GM23248 (cell line): ENCODE measurements at regions not wholly inside any gene's neighbourhood (a gene's known extent, or its start where the extent isn't known, plus 50 kb on each side); places are given as distances from the start of the nearest gene placed in this dataset.
A peak's percentile ranks its signal among the peaks of the same experiment; 100 is the strongest.

Experiments used
- DNase-seq: peaks from one replicate; pipeline ENCODE4 v3.0.0-alpha.2; 2015
- H2AFZ ChIP-seq: fragments of 200-600 bp; sonication (generic); 2 replicates; pipeline ENCODE4 v1.6.1; 2016; ENCODE audit warnings: antibody characterized with exemption
- H3F3A ChIP-seq: fragments of 200-600 bp; sonication (generic); 2 replicates; pipeline ENCODE4 v1.6.1; 2016; ENCODE audit warnings: mild to moderate bottlenecking, antibody characterized with exemption, mixed run types; ENCODE audit not compliant: insufficient read depth
- H3K27ac ChIP-seq: fragments of 200-600 bp; sonication (generic); 2 replicates; pipeline ENCODE4 v1.5.1; 2016; ENCODE audit warnings: mild to moderate bottlenecking
- H3K27me3 ChIP-seq: fragments of 200-600 bp; sonication (generic); replicated peaks from 2 replicates; pipeline ENCODE4 v1.6.1; 2016; ENCODE audit warnings: mild to moderate bottlenecking; ENCODE audit not compliant: insufficient read depth
- H3K36me3 ChIP-seq: fragments of 200-600 bp; sonication (generic); 2 replicates; pipeline ENCODE4 v1.6.1; 2016; ENCODE audit warnings: low read depth, mild to moderate bottlenecking
- H3K4me1 ChIP-seq: fragments of 200-600 bp; sonication (generic); 2 replicates; pipeline ENCODE4 v1.6.1; 2016; ENCODE audit warnings: mild to moderate bottlenecking; ENCODE audit not compliant: insufficient read depth
- H3K4me2 ChIP-seq: fragments of 200-600 bp; sonication (generic); one replicate; pipeline ENCODE4 v1.6.1; 2016; ENCODE audit warnings: mild to moderate bottlenecking; ENCODE audit not compliant: unreplicated experiment
- H3K4me3 ChIP-seq: fragments of 200-600 bp; sonication (generic); 2 replicates; pipeline ENCODE4 v1.5.1; 2016; ENCODE audit warnings: mild to moderate bottlenecking
- H3K79me2 ChIP-seq: fragments of 200-600 bp; sonication (generic); 2 replicates; pipeline ENCODE4 v1.6.1; 2016; ENCODE audit warnings: mild to moderate bottlenecking; ENCODE audit not compliant: insufficient read depth
- H3K9ac ChIP-seq: fragments of 200-600 bp; sonication (generic); 2 replicates; pipeline ENCODE4 v1.6.1; 2016; ENCODE audit warnings: mild to moderate bottlenecking
- H3K9me2 ChIP-seq: fragments of 200-600 bp; sonication (generic); 2 replicates; pipeline ENCODE4 v1.6.1; 2016; ENCODE audit warnings: mixed run types, mild to moderate bottlenecking, moderate library complexity; ENCODE audit not compliant: insufficient read depth
- H3K9me3 ChIP-seq: fragments of 200-600 bp; sonication (generic); one replicate; pipeline ENCODE4 v1.6.1; 2017; ENCODE audit warnings: low read depth
- H4K20me1 ChIP-seq: fragments of 200-600 bp; sonication (generic); 2 replicates; pipeline ENCODE4 v1.6.0; 2016; ENCODE audit not compliant: insufficient read depth
- EZH2 ChIP-seq: fragments of 200-600 bp; sonication (generic); IDR thresholded peaks from 2 replicates; pipeline ENCODE4 v1.6.1; 2018; ENCODE audit warnings: antibody characterized with exemption, mild to moderate bottlenecking; ENCODE audit not compliant: insufficient read depth, poor library complexity, severe bottlenecking
- EZH2phosphoT487 ChIP-seq: fragments of 200-600 bp; sonication (generic); IDR thresholded peaks from 2 replicates; pipeline ENCODE4 v1.6.1; 2018; ENCODE audit warnings: antibody characterized with exemption, moderate library complexity, mild to moderate bottlenecking, low read depth; ENCODE audit not compliant: insufficient read depth
- WGBS, 2 experiments: methylation state at CpG; one replicate each; pipeline ENCODE4 v1.1.6; 2015 to 2017; ENCODE audit warnings: low lambda C conversion rate in 2 of 2, low coverage in 1 of 2; ENCODE audit errors: missing lambda C conversion rate in 2 of 2; 5-methylcytosine and 5-hydroxymethylcytosine counted together
- in situ Hi-C: fragments of 300-500 bp; cut with MboI; formaldehyde crosslinking; loops from 2 replicates; pipeline ENCODE4 v1.15.0; 2020

- DNase-seq: peak; percentile 59
- H3K27me3 ChIP-seq: no peaks in the 10 kb centered on the region; the same call in 1 of the 2 replicates
- no peak overlapping the region for H3K4me2 ChIP-seq
- no peak for TF ChIP-seq EZH2phosphoT487
- no peak for TF ChIP-seq EZH2
- H3K27ac ChIP-seq: no peak overlapping the region
- no peak overlapping the region for H3K4me3 ChIP-seq
- in situ Hi-C loops: loop anchor here (5.0 kb wide), 1 partner anchor 132 kb away; no protein-coding TSS in a partner anchor
- H3K79me2 ChIP-seq: no peaks in the 10 kb centered on the region
- H4K20me1 ChIP-seq: no peaks in the 10 kb centered on the region
- H3K9ac ChIP-seq: no peak overlapping the region
- H3F3A ChIP-seq: no peaks in the 10 kb centered on the region
- H3K9me2 ChIP-seq: no peaks in the 10 kb centered on the region
- no peak overlapping the region for H2AFZ ChIP-seq
- no peaks in the 10 kb centered on the region for H3K9me3 ChIP-seq
- H3K36me3 ChIP-seq: no peaks in the 10 kb centered on the region
- 0 out of 2 replicates have a peak, but pooled peaks cover 7% of the 10 kb centered on the region for H3K4me1 ChIP-seq
Observed at GRCh38 chr10:28250782-28251181, 52.1 kb downstream of the MPP7 start.

DNA sequence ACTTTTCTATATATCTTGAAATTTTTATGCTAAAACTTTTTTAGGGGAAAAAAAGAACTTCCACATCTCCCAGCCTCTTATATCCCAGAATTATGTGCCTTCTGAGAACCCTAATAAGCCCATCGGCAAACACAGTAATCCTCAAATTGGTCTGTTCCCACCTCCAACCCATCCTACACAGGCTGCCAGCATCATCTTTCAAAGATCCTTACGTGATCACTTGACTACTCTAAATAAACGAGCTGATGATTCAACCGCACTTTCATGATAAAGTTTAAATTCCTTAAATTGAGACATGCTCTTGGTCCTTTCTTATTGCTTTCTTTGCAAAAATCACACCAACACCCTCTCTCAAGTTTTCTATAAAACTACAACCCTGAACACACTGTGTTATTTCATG, 52.5 kb downstream of the MPP7 start:
- no peak for DNase-seq

DNA sequence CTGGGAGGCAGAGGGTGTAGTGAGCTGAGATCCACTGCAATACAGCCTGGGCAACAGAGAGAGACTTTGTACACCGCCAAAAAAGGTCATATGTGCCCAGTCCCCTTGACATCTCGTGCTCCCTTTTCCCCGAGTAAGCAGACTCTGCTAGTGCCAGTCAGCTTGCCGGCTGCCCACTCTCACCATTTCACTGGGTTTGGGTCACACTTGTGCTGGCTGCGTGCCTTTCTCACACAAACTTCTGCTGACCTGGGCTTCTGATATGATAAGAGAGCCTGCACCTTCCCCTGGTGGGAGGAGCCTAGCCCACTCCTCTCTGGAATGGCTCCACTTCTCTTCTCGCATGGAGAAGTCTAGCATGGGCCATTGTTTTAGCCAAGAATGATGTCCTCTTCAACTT, 53.4 kb downstream of the MPP7 start:
- H4K20me1 ChIP-seq: no peaks in the 10 kb centered on the region
- H3K9me3 ChIP-seq: no peaks in the 10 kb centered on the region
- no peaks in the 10 kb centered on the region; the same call in 1 of the 2 replicates for H3K27me3 ChIP-seq
- H3K4me1 ChIP-seq: 0 out of 2 replicates have a peak, but pooled peaks cover 5% of the 10 kb centered on the region
- no peak overlapping the region for H2AFZ ChIP-seq
- H3K36me3 ChIP-seq: no peaks in the 10 kb centered on the region
- WGBS, 2 experiments: 57 to 60% methylated on average over 6 of the region's 6 CpGs
- no peak for DNase-seq
- in situ Hi-C loops: loop anchor here (10.0 kb wide), 1 partner anchor 695 kb away; no protein-coding TSS in a partner anchor
- no peaks in the 10 kb centered on the region for H3K79me2 ChIP-seq
- no peaks in the 10 kb centered on the region for H3K9me2 ChIP-seq
- TF ChIP-seq EZH2phosphoT487 (no peak), EZH2 (no peak)
- no peak overlapping the region for H3K9ac ChIP-seq
- no peaks in the 10 kb centered on the region for H3F3A ChIP-seq
- H3K27ac ChIP-seq: no peak overlapping the region
- H3K4me3 ChIP-seq: no peak overlapping the region
- no peak overlapping the region for H3K4me2 ChIP-seq

More for the DNA sequence above, 52.5 kb downstream of the MPP7 start:
- no peaks in the 10 kb centered on the region for H3K79me2 ChIP-seq
- H4K20me1 ChIP-seq: no peaks in the 10 kb centered on the region
- H3K4me2 ChIP-seq: no peak overlapping the region
- H3K27me3 ChIP-seq: no peaks in the 10 kb centered on the region; the same call in 1 of the 2 replicates
- H3K36me3 ChIP-seq: no peaks in the 10 kb centered on the region
- no peaks in the 10 kb centered on the region for H3K9me3 ChIP-seq
- H3F3A ChIP-seq: no peaks in the 10 kb centered on the region
- H3K9ac ChIP-seq: no peak overlapping the region
- H2AFZ ChIP-seq: no peak overlapping the region
- no peak overlapping the region for H3K4me3 ChIP-seq
- no peaks in the 10 kb centered on the region for H3K9me2 ChIP-seq
- H3K4me1 ChIP-seq: 0 out of 2 replicates have a peak, but pooled peaks cover 7% of the 10 kb centered on the region
- TF ChIP-seq EZH2: no peak
- no peak for TF ChIP-seq EZH2phosphoT487
- 70 to 73% methylated on average over 4 of the region's 4 CpGs for WGBS, 2 experiments
- H3K27ac ChIP-seq: no peak overlapping the region
- in situ Hi-C loops: loop anchor here (5.0 kb wide), 1 partner anchor 132 kb away; no protein-coding TSS in a partner anchor

DNA sequence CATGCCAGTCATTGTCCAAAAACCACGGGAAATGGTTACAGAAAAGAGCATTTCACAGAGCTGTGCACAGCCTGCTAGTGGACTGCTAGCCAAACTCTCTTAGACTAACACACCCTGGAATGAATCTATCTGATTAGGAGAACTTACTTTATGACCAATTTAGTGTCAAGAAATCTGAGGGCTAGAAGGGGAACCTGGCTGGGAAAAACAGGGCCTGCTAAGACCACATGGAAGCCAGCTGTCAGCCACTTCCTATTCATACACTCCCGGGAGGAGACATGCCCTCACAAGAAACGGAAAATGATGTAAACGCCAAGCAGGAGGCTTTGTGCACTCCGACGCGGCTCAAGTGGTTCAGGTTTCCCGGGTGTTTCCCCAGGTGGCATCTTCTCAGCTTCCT, 54.8 kb downstream of the MPP7 start:
- Histone ChIP-seq H3K4me3 (no peak overlapping the region), H3K27ac (no peak overlapping the region), H3K9me2 (no peaks in the 10 kb centered on the region), H2AFZ (peak overlapping the region; percentile 18), H4K20me1 (no peaks in the 10 kb centered on the region), H3K9ac (no peak overlapping the region), H3F3A (no peaks in the 10 kb centered on the region), H3K4me2 (no peak overlapping the region), H3K36me3 (no peaks in the 10 kb centered on the region), H3K27me3 (no peaks in the 10 kb centered on the region; the same call in 1 of the 2 replicates), H3K9me3 (no peaks in the 10 kb centered on the region), H3K79me2 (no peaks in the 10 kb centered on the region), H3K4me1 (0 out of 2 replicates have a peak, but pooled peaks cover 1% of the 10 kb centered on the region)
- DNase-seq: peak; percentile 33
- in situ Hi-C loops: loop anchor here (10.0 kb wide), 1 partner anchor 693 kb away; no protein-coding TSS in a partner anchor
- TF ChIP-seq EZH2phosphoT487 (no peak), EZH2 (no peak)
- WGBS, 2 experiments: 11 to 17% methylated on average over 8 of the region's 8 CpGs

- no peak overlapping the region for H3K9ac ChIP-seq
- H4K20me1 ChIP-seq: no peaks in the 10 kb centered on the region
- TF ChIP-seq EZH2: no peak
- no peak for TF ChIP-seq EZH2phosphoT487
- H3K9me3 ChIP-seq: no peaks in the 10 kb centered on the region
- no peaks in the 10 kb centered on the region for H3F3A ChIP-seq
- no peak overlapping the region for H3K4me3 ChIP-seq
- H3K36me3 ChIP-seq: no peaks in the 10 kb centered on the region
- no peak for DNase-seq
- no peaks in the 10 kb centered on the region for H3K27me3 ChIP-seq
- H3K4me2 ChIP-seq: no peak overlapping the region
- H2AFZ ChIP-seq: no peak overlapping the region
- H3K79me2 ChIP-seq: no peaks in the 10 kb centered on the region
- no peaks in the 10 kb centered on the region for H3K9me2 ChIP-seq
- no peaks in the 10 kb centered on the region for H3K4me1 ChIP-seq
- in situ Hi-C loops: loop anchor here (10.0 kb wide), 1 partner anchor 691 kb away; no protein-coding TSS in a partner anchor
- H3K27ac ChIP-seq: no peak overlapping the region
Observed at GRCh38 chr10:28246023-28246422, 56.8 kb downstream of the MPP7 start.
